Calu3 (cell line): ENCODE measurements at regions not wholly inside any gene's neighbourhood (a gene's known extent, or its start where the extent isn't known, plus 50 kb on each side); places are given as distances from the start of the nearest gene placed in this dataset.

Experiments used
- BruUV-seq: library from RNA; stranded (reverse); fragments of 400-500 nt; replicated peaks from 2 replicates; lab custom pipeline; 2021; lab: Mats Ljungman, UMichigan
- CTCF ChIA-PET: fragments of 300-600 bp; sonication (Branson Sonifier 250); formaldehyde crosslinking; loops from one replicate; lab custom pipeline; 2022; ENCODE audit warnings: antibody characterized with exemption; lab: Charles Lee
- DNase-seq: peaks from one replicate; pipeline ENCODE4 v3.0.0; 2022
- H3K27ac Mint-ChIP-seq: one replicate; pipeline ENCODE4 v1.8.0; 2022; ENCODE audit warnings: mixed read lengths; ENCODE audit not compliant: unreplicated experiment
- H3K27me3 Mint-ChIP-seq: one replicate; pipeline ENCODE4 v1.8.0; 2022; ENCODE audit warnings: mixed read lengths; ENCODE audit not compliant: unreplicated experiment
- H3K36me3 Mint-ChIP-seq: one replicate; pipeline ENCODE4 v1.8.0; 2022; ENCODE audit warnings: mild to moderate bottlenecking, moderate library complexity, mixed read lengths; ENCODE audit not compliant: insufficient read depth, unreplicated experiment
- H3K4me1 Mint-ChIP-seq: one replicate; pipeline ENCODE4 v1.8.0; 2022; ENCODE audit warnings: mild to moderate bottlenecking, low read depth, mixed read lengths; ENCODE audit not compliant: unreplicated experiment
- H3K4me3 Mint-ChIP-seq: one replicate; pipeline ENCODE4 v1.8.0; 2022; ENCODE audit warnings: mild to moderate bottlenecking, low read depth, moderate library complexity, mixed read lengths; ENCODE audit not compliant: unreplicated experiment
- H3K9me3 Mint-ChIP-seq: one replicate; pipeline ENCODE4 v1.8.0; 2022; ENCODE audit warnings: low read depth, mixed read lengths; ENCODE audit not compliant: unreplicated experiment
- intact Hi-C: fragments of 100-400 bp; cut with micrococcal nuclease; formaldehyde crosslinking; loops from one replicate; pipeline ENCODE4 v1.10.0; 2022; ENCODE audit not compliant: unreplicated experiment
- TF ChIP-seq, protein P1 (sequence below): fragments of 200-600 bp; IDR thresholded peaks from one replicate; pipeline ENCODE4 v1.8.0; 2022; ENCODE audit warnings: antibody characterized with exemption; ENCODE audit not compliant: unreplicated experiment

DNA sequence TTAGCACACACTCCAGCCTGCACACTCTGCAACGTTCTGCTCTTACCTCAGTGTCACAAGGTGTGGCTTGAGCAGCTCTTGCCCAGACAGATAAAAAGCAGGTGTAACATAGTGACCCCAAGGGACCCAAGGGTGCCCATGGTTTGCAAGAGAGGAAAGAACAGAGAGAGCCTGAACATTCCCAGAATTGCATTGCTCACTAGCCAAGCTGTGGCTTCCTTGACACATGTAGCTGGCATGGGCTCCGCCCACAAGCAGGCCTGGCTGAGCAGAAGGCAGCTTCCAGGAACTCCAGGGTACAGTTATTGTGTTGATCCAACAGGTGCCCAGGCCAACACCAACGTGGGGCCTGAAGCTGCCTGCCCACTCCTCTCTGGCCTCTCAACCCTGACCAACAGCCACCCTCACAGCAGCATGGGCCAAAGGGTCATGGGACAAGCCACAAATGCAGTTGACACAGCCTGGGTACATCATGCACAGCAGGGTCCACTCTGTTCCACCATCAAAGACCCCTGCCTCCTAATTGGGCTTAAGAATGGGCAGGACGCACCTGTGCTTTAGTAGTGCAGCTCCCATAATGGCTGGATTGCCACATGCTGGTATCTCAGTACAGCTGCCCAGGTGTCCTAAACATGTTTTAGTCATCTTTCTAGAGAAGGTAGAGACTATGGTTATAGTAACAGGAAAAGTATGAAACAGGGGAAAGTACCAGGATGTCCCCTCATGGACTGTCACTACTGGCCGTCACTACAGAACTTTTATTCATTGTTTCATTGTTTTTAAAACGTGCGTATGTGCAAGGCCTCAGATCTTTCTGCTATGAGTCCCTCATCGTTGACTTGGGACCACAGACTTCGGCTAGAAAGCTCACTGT is 73.7 kb upstream of the ACSL1 start:
- no peak overlapping the region for H3K27ac Mint-ChIP-seq

DNA sequence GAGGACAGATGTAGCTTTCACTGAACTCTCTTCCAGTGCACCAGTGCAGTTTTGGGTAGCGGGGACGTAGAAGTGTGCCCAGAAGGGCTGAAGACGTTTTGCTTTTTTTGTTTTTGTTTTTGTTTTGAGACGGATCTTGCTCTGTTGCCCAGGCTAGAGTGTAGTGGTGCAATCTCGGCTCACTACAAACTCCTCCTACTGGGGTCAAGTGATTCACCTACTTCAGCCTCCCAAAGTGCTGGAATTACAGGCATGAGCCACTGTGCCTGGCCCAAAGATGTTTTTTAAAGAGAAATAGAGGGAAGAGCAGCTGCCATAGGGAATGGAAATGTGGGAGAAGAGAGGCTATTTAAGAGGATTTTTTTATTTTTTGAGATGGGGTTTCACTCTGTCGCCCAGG is 74.4 kb upstream of the ACSL1 start:
- DNase-seq = no peak
- H3K27ac Mint-ChIP-seq = no peak overlapping the region
- H3K9me3 Mint-ChIP-seq = peaks cover 4% of the 10 kb centered on the region
- H3K4me1 Mint-ChIP-seq = peaks cover 15% of the 10 kb centered on the region
- intact Hi-C loops = no loop called here
- no TSS peak for BruUV-seq
- H3K36me3 Mint-ChIP-seq = no peaks in the 10 kb centered on the region
- TF ChIP-seq, protein P1, sequence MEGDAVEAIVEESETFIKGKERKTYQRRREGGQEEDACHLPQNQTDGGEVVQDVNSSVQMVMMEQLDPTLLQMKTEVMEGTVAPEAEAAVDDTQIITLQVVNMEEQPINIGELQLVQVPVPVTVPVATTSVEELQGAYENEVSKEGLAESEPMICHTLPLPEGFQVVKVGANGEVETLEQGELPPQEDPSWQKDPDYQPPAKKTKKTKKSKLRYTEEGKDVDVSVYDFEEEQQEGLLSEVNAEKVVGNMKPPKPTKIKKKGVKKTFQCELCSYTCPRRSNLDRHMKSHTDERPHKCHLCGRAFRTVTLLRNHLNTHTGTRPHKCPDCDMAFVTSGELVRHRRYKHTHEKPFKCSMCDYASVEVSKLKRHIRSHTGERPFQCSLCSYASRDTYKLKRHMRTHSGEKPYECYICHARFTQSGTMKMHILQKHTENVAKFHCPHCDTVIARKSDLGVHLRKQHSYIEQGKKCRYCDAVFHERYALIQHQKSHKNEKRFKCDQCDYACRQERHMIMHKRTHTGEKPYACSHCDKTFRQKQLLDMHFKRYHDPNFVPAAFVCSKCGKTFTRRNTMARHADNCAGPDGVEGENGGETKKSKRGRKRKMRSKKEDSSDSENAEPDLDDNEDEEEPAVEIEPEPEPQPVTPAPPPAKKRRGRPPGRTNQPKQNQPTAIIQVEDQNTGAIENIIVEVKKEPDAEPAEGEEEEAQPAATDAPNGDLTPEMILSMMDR = no peak
- H3K27me3 Mint-ChIP-seq = no peaks in the 10 kb centered on the region
- no peak overlapping the region for H3K4me3 Mint-ChIP-seq
- CTCF ChIA-PET = no interaction called here

More for the DNA sequence above, 73.7 kb upstream of the ACSL1 start:
- no TSS peak for BruUV-seq
- Mint-ChIP-seq H3K4me1 (peaks cover 15% of the 10 kb centered on the region), H3K27me3 (no peaks in the 10 kb centered on the region), H3K4me3 (no peak overlapping the region), H3K36me3 (no peaks in the 10 kb centered on the region), H3K9me3 (peaks cover 4% of the 10 kb centered on the region)
- intact Hi-C loops = no loop called here
- peak; percentile 43 for DNase-seq
- TF ChIP-seq, protein P1 = no peak
- CTCF ChIA-PET = no interaction called here

GRCh38 chr4:184902550-184902949 is 76.8 kb upstream of the ACSL1 start:
- Mint-ChIP-seq H3K27ac (no peak overlapping the region), H3K4me1 (peaks cover 15% of the 10 kb centered on the region), H3K4me3 (no peak overlapping the region), H3K9me3 (peaks cover 4% of the 10 kb centered on the region), H3K36me3 (no peaks in the 10 kb centered on the region), H3K27me3 (no peaks in the 10 kb centered on the region)
- no TSS peak for BruUV-seq
- CTCF ChIA-PET = no interaction called here
- TF ChIP-seq, protein P1 = no peak
- DNase-seq = no peak
- intact Hi-C loops = no loop called here

GRCh38 chr4:184906480-184907097 is 80.8 kb upstream of the ACSL1 start:
- H3K36me3 Mint-ChIP-seq = no peaks in the 10 kb centered on the region
- peaks cover 2% of the 10 kb centered on the region for H3K9me3 Mint-ChIP-seq
- H3K4me3 Mint-ChIP-seq = no peak overlapping the region
- H3K27me3 Mint-ChIP-seq = no peaks in the 10 kb centered on the region
- no peak for DNase-seq
- CTCF ChIA-PET = no interaction called here
- no peak overlapping the region for H3K27ac Mint-ChIP-seq
- no TSS peak for BruUV-seq
- TF ChIP-seq, protein P1 = no peak
- intact Hi-C loops = loop anchor here (1.0 kb wide), 1 partner anchor 160 kb away; no protein-coding TSS in a partner anchor
- H3K4me1 Mint-ChIP-seq = no peaks in the 10 kb centered on the region
